ENCODE measurements at regions not wholly inside any gene's neighbourhood (a gene's known extent, or its start where the extent isn't known, plus 50 kb on each side); places are given as distances from the start of the nearest gene placed in this dataset.

GRCh38 chr4:180581061-180581460 lies 1662.1 kb upstream of the TENM3 start:
- Histone ChIP-seq H3K4me3 (no peak overlapping the region), H3K9me3 (no peaks in the 10 kb centered on the region), H3K4me1 (no peaks in the 10 kb centered on the region), H3K27me3 (no peaks in the 10 kb centered on the region), H3K27ac (no peak overlapping the region), H3K36me3 (no peaks in the 10 kb centered on the region)
- TF ChIP-seq, protein P1, sequence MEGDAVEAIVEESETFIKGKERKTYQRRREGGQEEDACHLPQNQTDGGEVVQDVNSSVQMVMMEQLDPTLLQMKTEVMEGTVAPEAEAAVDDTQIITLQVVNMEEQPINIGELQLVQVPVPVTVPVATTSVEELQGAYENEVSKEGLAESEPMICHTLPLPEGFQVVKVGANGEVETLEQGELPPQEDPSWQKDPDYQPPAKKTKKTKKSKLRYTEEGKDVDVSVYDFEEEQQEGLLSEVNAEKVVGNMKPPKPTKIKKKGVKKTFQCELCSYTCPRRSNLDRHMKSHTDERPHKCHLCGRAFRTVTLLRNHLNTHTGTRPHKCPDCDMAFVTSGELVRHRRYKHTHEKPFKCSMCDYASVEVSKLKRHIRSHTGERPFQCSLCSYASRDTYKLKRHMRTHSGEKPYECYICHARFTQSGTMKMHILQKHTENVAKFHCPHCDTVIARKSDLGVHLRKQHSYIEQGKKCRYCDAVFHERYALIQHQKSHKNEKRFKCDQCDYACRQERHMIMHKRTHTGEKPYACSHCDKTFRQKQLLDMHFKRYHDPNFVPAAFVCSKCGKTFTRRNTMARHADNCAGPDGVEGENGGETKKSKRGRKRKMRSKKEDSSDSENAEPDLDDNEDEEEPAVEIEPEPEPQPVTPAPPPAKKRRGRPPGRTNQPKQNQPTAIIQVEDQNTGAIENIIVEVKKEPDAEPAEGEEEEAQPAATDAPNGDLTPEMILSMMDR (IDR thresholded peaks at IDR 0.05 in 4 of 5, conservative IDR thresholded peaks at IDR 0.05 in 1 of 5) = no peak
- no peak for TF ChIP-seq POLR2A (IDR thresholded peaks at IDR 0.05)
- DNase-seq (no peak), ATAC-seq (no peak)
- in situ Hi-C loops (cut with MboI; ENCODE audit: low sequenced_read_pairs in 4 of 4) = no loop called here
- intact Hi-C loops (cut with DNase I; ENCODE audit: low total_unique reads) = no loop called here

GRCh38 chr4:180587379-180587778 lies 1655.8 kb upstream of the TENM3 start:
- H3K36me3 ChIP-seq = no peaks in the 10 kb centered on the region
- DNase-seq = no peak
- in situ Hi-C loops (cut with MboI; ENCODE audit: low sequenced_read_pairs in 4 of 4) = no loop called here
- no peak overlapping the region for H3K27ac ChIP-seq
- TF ChIP-seq, protein P1 (IDR thresholded peaks at IDR 0.05 in 4 of 5, conservative IDR thresholded peaks at IDR 0.05 in 1 of 5) = no peak
- TF ChIP-seq POLR2A (IDR thresholded peaks at IDR 0.05) = no peak
- H3K4me3 ChIP-seq = no peak overlapping the region
- H3K4me1 ChIP-seq = no peaks in the 10 kb centered on the region
- H3K27me3 ChIP-seq = no peaks in the 10 kb centered on the region
- no peaks in the 10 kb centered on the region for H3K9me3 ChIP-seq
- ATAC-seq = no peak
- intact Hi-C loops (cut with DNase I; ENCODE audit: low total_unique reads) = no loop called here

DNA sequence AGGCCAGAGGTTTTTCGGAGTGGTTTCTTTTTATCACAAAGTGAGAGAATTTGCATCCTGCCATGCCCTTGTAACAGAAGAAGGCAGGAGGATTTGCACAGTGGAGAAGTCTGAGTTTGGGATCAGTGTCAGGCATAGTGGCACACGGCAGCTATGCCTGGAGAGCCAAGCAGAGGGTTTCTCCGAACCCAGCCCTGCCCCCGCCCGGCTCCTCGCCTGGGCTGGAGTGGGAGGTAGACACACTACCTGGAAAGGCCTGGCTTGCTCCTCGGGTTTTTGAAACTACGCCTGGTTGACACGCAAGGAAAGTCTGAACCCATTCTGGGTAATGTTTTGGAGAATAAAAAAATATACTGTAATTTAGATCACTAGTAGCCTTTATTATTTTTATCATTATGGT lies 1653.6 kb upstream of the TENM3 start:
- intact Hi-C loops (cut with DNase I; ENCODE audit: low total_unique reads) = no loop called here
- Histone ChIP-seq H3K36me3 (no peaks in the 10 kb centered on the region), H3K27me3 (no peaks in the 10 kb centered on the region), H3K4me1 (no peaks in the 10 kb centered on the region), H3K4me3 (no peak overlapping the region), H3K9me3 (no peaks in the 10 kb centered on the region), H3K27ac (no peak overlapping the region)
- TF ChIP-seq POLR2A (IDR thresholded peaks at IDR 0.05) = no peak
- TF ChIP-seq, protein P1 (IDR thresholded peaks at IDR 0.05 in 4 of 5, conservative IDR thresholded peaks at IDR 0.05 in 1 of 5) = no peak
- DNase-seq (no peak), ATAC-seq (no peak)
- in situ Hi-C loops (cut with MboI; ENCODE audit: low sequenced_read_pairs in 4 of 4) = no loop called here

DNA sequence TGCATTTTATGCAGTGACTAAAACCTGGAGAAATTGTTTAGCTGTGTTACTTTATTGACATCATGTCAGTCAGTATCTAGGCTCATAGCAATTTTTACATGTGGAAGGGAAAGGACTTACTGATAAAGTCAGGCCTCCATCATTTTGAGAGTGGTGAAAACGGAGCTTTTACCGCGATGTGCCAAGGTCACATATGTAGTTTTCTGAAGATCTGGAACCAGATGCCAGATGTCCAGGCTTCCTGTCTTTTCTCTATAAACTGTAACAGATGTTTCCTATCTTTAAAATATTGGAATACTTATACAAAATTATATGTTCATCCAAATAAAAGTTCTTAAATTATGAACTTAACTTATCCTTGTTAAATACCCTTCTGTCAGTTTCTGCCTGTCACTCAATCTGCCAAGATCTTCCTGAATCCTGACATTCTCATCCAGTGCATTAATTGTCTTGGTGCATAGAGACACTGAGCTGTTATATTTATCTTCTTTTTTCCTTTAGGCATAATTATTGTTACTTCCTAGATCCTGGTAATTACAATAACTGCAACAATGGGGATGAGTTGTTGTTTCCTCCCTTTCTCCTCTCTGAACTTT lies 1646.2 kb upstream of the TENM3 start:
- intact Hi-C loops (cut with DNase I; ENCODE audit: low total_unique reads) = no loop called here
- no peak overlapping the region for H3K4me3 ChIP-seq

More for the DNA sequence above, 1646.2 kb upstream of the TENM3 start:
- no peaks in the 10 kb centered on the region for H3K4me1 ChIP-seq
- H3K36me3 ChIP-seq = no peaks in the 10 kb centered on the region
- TF ChIP-seq POLR2A (IDR thresholded peaks at IDR 0.05) = no peak
- TF ChIP-seq, protein P1 (IDR thresholded peaks at IDR 0.05 in 4 of 5, conservative IDR thresholded peaks at IDR 0.05 in 1 of 5) = no peak
- no peak for DNase-seq
- no peak for ATAC-seq
- no peaks in the 10 kb centered on the region for H3K27me3 ChIP-seq
- H3K27ac ChIP-seq = no peak overlapping the region
- in situ Hi-C loops (cut with MboI; ENCODE audit: low sequenced_read_pairs in 4 of 4) = no loop called here
- H3K9me3 ChIP-seq = no peaks in the 10 kb centered on the region

Measured in gastrocnemius medialis (tissue), 4 donors.